HL-60/S4 treated with phorbol 12-myristate 13-acetate at 8.2 ng/mL for 4 days and 3 days (cell line): ENCODE measurements at regions not wholly inside any gene's neighbourhood (a gene's known extent, or its start where the extent isn't known, plus 50 kb on each side); places are given as distances from the start of the nearest gene placed in this dataset.
"Not testable (repeated sequence)": the region's sequence is repeated elsewhere in the genome, so short reads cannot be mapped to it uniquely, and the experiment has no call there.

Experiments used
- in situ Hi-C: fragments of 300-500 bp; cut with MboI; formaldehyde crosslinking; loops from 2 replicates; pipeline ENCODE4 v1.15.0; 2022; ENCODE audit warnings: low sequenced_read_pairs

DNA sequence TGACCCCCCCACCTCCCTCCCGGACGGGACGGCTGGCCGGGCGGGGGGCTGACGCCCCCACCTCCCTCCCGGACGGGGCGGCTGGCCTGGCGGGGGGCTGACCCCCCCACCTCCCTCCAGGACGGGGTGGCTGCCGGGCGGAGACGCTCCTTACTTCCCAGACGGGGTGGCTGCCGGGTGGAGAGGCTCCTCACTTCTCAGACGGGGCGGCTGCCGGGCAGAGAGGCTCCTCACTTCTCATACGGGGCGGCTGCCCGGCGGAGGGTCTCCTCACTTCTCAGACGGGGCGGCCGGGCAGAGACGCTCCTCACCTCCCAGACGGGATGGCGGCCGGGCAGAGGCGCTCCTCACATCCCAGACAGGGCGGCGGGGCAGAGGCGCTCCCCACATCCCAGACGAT lies 84.7 kb downstream of the OR2B2 start:
- in situ Hi-C loops, result not testable (repeated sequence)

DNA sequence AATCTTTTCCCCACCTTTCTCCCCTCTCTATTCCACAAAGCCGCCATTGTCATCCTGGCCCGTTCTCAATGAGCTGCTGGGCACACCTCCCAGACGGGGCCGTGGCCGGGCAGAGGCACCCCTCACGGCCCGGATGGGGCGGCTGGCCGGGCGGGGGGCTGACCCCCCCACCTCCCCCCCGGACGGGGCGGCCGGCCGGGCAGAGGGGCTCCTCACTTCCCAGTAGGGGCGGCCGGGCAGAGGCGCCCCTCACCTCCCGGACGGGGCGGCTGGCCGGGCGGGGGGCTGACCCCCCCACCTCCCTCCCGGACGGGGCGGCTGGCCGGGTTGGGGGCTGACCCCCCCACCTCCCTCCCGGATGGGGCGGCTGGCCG lies 85.6 kb downstream of the OR2B2 start:
- in situ Hi-C loops, result not testable (repeated sequence)

DNA sequence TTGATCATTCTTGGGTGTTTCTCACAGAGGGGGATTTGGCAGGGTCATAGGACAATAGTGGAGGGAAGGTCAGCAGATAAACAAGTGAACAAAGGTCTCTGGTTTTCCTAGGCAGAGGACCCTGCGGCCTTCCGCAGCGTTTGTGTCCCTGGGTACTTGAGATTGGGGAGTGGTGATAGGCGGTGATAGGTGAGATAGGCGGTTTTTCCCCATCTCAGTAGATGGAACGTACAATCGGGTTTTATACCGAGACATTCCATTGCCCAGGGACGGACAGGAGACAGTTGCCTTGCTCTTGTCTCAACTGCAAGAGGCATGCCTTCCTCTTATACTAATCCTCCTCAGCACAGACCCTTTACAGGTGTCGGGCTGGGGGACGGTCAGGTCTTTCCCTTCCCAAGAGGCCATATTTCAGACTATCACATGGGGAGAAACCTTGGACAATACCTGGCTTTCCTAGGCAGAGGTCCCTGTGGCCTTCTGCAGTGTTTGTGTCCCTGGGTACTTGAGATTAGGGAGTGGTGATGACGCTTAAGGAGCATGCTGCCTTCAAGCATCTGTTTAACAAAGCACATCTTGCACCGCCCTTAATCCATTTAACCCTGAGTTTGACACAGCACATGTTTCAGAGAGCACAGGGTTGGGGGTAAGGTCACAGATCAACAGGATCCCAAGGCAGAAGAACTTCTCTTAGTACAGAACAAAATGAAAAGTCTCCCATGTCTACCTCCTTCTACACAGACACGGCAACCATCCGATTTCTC lies 86.2 kb downstream of the OR2B2 start:
- in situ Hi-C loops, result not testable (repeated sequence)

DNA sequence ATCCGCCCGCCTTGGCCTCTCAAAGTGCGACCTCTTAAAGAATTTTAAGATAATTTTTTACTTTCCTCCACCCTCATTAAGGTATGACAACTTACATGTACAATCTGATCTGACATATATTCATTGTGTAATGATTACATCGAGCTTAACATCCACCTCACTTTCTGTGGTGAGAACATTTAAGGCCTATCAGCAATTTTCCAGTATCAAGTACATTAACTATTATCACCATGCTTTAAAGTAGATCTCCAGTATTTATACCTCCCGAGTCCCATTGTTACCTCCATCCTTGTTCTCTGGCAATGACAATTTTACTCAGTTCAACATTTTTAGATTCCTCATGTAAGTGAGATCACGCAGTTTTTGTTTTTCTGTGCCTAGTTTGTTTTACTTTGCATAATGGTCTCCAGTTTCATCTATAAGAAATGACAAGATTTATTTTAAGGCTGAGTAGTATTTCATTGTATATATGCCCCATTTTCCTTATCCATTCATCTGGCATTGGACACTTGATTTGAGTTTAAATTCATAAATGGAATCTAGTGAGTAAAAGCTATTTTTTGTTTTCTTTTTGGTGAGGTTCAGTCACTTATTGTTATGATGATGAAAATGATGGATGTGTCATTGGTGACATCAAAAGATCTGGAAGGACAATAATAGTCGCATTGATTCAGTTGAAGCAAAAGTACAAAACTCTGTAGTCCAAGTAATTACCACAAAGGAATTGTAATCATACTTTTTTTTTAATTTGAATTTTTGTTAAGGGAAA lies 87.0 kb downstream of the OR2B2 start:
- in situ Hi-C loops, result no loop called here

DNA sequence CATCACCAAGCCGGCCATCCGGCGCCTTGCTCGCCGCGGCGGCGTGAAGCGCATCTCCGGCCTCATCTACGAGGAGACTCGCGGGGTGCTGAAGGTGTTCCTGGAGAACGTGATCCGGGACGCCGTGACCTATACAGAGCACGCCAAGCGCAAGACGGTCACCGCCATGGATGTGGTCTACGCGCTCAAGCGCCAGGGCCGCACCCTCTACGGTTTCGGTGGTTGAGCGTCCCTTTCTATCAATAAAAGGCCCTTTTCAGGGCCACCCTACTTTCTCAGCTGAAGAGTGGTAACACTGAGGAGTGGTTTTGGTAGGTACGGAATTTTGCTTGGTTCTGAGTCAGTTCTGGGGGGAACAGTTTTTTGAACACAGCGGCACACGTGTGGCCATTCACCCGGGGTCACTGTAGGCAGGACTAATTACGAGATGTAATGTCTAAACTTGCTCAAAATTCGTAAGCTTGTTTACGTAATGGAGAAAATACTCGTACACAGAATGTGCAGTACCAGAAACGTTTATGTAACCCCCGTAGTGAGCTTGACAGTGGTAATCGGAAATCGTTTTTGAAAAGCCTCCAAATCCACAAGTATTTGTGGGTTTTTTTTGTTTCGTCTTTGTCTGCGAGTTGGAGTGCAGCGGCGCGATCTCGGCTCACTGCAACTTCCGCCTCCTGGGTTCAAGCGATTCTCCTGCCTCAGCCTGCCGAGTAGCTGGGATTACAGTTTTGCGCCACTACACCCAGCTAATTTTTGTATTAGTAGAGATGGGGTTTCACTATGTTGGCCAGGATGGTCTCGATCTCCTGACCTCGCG lies 87.8 kb downstream of the OR2B2 start:
- in situ Hi-C loops, result not testable (repeated sequence)

DNA sequence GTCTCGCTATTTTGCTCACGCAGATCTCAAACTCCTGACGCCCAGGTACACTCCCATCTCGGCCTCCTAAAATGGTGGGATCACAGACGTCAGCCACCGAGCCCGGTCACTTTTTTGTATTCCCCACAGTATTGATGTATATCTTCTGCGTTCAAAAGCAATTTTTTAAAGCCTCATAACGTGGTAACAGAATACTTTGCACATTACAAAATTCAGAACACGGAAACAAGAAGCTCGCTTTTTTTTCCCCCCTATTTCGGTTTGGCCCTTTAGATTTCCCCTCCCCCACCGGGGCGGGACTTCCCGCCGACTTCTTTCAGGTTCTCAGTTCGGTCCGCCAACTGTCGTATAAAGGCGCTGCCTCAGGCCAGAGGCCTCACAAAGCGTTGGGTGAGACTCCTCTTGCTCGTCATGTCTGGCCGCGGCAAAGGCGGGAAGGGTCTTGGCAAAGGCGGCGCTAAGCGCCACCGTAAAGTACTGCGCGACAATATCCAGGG lies 88.4 kb downstream of the OR2B2 start:
- in situ Hi-C loops, result not testable (repeated sequence)

DNA sequence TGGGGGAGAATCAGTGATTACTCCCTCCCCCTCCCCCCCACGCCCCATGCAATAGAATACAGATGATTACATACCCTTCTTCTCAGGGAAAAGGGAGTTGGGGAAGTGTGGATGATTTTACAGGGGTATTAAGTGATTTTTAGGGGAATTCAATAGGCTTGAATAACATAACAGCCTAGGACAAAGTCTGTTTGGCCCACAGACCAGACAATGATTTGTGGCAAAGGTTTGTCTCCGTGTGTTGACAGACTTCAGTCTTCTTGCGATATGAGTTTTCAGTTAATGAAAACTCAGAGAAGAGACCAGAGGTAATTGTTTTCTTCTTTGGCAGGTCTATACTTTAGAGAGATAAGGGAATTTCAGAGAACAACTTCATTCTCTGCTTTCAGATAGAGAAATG lies 95.3 kb downstream of the OR2B2 start:
- in situ Hi-C loops, result no loop called here

DNA sequence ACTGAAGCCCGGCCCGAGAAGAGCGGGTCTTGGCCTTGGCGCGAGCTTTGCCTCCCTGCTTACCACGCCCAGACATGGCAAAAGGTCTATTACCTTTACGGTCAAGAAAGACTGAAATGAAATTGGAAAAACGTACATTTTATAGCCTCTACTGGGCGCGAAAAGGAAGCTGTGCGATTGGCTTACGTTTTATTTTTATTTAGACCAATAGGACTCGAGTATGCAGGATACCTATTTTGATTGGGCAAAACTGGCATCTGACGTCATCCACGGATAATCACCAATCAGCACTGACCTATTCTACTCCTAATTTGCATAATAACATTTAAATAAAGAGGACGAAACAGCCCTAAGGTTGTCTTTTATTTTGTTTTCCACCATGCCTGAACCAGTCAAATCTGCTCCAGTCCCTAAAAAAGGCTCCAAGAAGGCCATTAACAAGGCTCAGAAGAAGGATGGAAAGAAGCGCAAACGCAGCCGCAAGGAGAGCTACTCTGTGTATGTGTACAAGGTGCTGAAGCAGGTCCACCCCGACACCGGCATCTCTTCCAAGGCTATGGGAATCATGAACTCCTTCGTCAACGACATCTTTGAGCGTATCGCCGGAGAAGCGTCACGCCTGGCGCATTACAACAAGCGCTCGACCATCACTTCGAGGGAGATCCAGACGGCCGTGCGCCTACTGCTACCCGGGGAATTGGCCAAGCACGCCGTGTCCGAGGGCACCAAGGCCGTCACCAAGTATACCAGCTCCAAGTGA lies 97.4 kb downstream of the OR2B2 start:
- in situ Hi-C loops, result no loop called here

DNA sequence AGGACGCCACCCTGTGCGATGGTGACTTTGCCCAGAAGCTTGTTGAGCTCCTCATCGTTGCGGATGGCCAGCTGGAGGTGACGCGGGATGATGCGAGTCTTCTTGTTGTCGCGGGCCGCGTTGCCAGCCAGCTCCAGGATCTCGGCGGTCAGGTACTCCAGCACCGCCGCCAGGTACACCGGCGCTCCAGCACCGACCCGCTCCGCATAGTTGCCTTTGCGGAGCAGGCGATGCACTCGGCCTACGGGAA lies 97.9 kb downstream of the OR2B2 start:
- in situ Hi-C loops, result not testable (repeated sequence)

DNA sequence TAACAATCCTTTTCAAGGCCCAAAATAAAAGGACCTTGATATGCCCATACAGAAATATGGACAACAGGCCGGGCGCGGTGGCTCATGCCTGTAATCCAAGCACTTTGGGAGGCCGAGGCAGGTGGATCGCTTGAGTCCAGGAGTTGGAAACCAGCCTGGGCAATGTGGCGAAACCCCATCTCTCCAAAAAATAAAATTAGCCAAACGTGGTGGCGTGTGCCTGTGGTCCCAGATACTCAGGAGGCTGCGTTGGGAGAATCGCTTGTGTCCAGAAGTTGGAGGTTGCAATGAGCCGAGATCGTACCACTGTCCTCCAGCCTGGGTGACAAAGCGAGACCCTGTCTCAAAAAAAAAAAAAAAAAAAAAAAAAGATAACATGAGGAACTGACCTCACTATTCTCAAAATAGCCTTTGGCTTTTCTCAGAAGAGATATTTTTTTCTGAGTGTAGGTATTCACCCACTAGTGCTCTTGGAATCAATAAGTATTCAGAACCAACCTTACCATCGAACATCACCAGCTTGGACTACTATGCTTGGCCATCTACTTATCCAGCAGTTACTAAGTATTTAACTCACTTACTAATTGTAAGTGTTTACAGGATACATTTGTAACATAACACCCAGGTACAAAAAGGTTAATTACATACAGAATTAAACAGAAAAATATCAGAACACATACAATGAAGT lies 99.2 kb downstream of the OR2B2 start:
- in situ Hi-C loops, result no loop called here

DNA sequence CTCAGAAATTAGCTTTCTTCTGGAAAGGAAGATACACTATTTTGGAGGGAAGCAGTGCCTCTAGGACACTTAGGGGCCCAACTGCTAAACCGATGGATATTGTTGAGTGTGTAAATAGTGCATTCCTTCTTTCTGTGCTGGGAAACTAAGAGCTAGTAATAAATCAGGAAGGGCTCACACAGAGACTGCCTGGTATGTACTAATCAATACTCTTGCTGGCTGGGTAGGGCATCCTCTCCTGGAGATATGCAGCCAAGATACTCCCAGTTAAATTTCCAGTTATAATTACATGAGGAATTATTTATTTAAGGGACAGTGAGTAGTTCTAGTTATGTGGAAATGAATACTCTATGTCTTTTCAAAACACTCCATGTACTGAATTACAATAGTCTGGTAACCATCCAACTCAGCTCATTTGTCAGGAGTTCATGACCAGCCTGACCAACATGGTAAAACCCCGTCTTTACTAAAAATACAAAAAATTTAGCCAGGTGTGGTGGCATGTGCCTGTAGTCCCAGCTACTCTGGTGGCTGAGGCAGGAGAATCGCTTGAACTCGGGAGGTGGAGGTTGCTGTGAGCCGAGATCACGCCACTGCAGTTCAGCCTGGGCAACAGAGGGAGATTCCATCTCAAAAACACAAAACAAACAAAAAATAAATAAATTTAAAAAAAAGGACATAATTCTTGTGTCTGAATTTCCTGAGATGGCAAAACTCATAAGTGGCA lies 100.0 kb downstream of the OR2B2 start:
- in situ Hi-C loops, result no loop called here

DNA sequence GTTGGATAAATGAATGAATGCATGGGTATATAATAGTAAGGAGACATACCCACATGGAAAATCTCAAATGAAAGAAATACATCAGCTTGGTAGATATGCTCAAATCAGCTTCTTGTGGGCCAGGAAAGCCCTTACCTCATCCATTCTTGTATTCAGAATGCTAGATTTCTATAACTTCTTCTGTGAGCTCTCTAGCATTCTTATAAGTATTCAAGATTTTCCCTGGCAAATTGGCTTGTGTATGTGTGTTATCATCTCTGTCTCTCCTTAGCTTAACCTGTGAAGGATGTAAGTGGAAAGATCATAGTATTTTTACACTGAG lies 100.8 kb downstream of the OR2B2 start:
- in situ Hi-C loops, result no loop called here

DNA sequence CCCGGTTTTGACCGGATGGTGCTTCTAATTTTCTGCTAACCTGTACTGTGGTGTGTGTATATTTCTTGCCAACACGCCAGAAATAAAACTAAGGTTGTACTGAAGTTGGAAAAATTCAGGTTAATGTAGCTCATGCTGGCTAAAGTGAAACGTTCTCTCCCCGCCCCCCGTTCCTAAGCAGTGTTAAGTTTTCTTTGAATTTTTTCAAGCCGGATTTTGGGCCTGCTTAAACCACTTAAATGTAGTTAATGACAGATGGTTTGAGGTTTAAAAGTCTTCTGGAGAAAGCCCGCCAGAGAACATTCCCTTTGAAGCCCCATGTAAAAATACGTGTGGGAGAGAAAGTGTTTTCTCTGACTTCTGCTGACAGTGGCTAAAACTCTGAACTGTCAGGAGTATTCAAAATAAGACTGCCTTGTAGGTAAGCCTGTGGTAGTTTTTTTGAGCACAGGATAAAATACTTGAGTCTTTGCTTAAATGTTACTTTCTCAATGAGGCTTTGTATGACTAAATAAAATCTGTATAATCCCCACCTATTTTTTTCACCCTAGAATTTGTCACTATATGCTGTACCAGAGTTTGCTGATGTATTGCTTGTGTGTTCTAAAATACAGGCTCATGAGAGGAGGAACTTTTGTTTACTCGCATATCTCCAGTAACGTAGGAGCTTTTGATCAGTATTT lies 101.3 kb downstream of the OR2B2 start:
- in situ Hi-C loops, result no loop called here

DNA sequence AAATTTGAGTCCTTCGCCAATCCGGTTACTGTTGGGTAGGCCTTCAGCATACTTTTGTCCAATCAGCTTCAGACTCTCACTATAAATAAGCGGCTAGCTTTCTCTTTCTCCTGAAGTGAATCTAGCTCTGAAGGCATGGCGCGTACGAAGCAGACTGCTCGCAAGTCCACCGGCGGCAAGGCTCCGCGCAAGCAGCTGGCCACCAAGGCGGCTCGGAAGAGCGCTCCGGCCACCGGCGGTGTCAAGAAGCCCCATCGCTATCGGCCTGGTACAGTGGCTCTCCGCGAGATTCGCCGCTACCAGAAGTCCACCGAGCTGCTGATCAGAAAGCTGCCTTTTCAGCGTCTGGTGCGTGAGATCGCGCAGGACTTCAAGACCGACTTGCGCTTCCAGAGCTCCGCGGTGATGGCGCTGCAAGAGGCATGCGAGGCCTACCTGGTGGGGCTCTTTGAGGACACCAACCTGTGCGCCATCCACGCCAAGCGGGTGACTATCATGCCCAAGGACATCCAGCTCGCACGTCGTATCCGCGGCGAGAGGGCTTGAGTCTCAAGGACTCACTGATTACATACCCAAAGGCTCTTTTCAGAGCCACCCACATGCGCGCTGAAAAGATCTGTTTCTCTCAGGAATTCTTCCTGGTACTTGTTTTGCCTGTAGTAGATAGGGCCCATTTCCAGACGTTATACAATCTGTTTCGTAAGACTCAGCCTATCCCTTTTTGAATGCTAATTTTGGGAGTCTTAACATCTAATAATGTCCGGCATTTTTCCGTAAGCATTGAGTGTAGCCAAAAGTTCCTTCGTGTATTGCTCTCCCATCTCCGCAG lies 102.0 kb downstream of the OR2B2 start:
- in situ Hi-C loops, result no loop called here

DNA sequence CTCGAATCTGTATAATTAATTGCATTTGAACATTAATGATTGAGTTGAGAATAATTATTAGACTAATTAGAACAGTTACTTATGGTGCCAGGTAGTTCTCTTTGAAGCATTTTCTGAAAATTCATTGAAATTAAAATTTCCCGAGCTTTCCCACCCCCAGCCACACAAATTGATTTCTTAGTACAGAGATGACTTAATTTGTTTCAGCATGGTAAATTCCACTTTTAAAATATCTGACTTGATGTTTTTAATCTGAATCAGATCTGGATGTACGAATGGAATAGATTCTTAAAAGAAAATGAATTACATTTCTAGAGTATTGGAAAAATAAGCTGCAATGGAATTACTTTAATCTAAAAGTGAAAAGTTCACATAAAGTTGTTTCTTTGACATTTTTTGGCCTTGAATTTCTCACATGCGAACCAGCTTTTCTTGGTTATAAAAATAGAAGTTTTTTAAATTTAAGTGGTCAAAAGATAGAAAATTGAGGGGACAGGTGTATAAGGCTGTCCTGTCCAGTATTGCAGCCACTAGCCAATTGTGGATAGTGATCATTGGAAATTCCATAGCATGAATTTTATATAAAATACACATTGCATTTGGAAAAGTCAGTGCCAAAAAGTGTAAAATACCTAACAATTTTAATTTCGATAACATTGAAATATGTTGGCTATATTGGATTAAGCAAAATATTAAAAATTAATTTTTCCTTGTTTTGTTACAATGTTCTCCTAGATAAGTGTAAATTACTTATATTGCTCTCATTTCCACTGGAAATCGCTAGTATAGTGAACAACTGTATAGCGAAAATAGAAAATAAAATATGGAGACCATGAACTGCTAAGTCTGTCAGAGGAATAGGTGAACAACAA lies 102.9 kb downstream of the OR2B2 start:
- in situ Hi-C loops, result no loop called here

DNA sequence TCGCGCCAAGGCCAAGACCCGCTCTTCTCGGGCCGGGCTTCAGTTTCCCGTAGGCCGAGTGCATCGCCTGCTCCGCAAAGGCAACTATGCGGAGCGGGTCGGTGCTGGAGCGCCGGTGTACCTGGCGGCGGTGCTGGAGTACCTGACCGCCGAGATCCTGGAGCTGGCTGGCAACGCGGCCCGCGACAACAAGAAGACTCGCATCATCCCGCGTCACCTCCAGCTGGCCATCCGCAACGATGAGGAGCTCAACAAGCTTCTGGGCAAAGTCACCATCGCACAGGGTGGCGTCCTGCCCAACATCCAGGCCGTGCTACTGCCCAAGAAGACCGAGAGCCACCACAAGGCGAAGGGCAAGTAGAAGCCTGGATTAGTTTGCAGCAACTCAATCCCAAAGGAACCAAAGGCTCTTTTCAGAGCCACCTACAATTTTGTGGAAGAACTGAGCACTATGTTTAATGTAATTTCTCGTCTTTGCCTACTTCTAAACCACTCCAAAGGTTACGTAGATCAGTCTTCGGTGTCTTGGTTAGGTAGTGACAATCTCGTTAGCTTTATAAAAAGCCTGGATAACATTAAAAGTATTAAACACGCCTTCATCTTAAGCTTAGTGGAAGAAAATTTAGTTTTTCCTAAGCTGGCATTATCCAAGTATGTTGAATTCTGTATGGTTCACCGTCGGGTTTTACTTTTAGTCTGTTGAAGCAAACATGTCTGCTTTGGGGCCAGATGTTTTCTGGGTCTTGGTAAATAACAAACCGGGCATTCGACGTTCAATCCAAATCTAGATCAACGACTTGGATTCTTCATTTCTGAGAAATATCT lies 103.7 kb downstream of the OR2B2 start:
- in situ Hi-C loops, result not testable (repeated sequence)
